H1 (cell line): ENCODE measurements at regions not wholly inside any gene's neighbourhood (a gene's known extent, or its start where the extent isn't known, plus 50 kb on each side); places are given as distances from the start of the nearest gene placed in this dataset.

Source experiments
- ATF3 ChIP-seq: IDR thresholded peaks from 2 replicates; pipeline ENCODE4 v1.6.1; 2011; ENCODE audit warnings: low read depth, mild to moderate bottlenecking, low read length; ENCODE audit not compliant: insufficient read depth
- CHD7 ChIP-seq: fragments of 300-600 bp; sonication (generic); IDR thresholded peaks from 2 replicates; pipeline ENCODE4 v1.7.1; 2012; ENCODE audit warnings: low read length, moderate library complexity, mild to moderate bottlenecking, inconsistent platforms; ENCODE audit not compliant: insufficient replicate concordance
- EP300 ChIP-seq, 2 experiments: IDR thresholded peaks; 1 replicate in 1 of 2; 2 replicates in 1 of 2; pipeline ENCODE4 v1.6.1; 2011 to 2012; ENCODE audit warnings: low read depth in 2 of 2, low read length in 2 of 2, mild to moderate bottlenecking in 2 of 2, borderline replicate concordance in 1 of 2, inconsistent platforms in 1 of 2, moderate library complexity in 1 of 2
- EZH2 ChIP-seq: fragments of 200-600 bp; sonication (generic); IDR thresholded peaks from 2 replicates; pipeline ENCODE4 v1.7.1; 2012; ENCODE audit warnings: low read depth, mild to moderate bottlenecking, moderate library complexity, low read length, inconsistent platforms; ENCODE audit not compliant: severe bottlenecking
- GTF2F1 ChIP-seq: IDR thresholded peaks from 2 replicates; pipeline ENCODE4 v1.6.1; 2012; ENCODE audit warnings: low read depth, low read length, improper control_type of control experiment, borderline replicate concordance
- SIRT6 ChIP-seq: IDR thresholded peaks from one replicate; pipeline ENCODE4 v1.7.1; 2012; ENCODE audit warnings: low read length, inconsistent platforms
- TAF1 ChIP-seq: IDR thresholded peaks from 2 replicates; pipeline ENCODE4 v1.6.1; 2011; ENCODE audit warnings: mild to moderate bottlenecking, low read depth, low read length
- TCF12 ChIP-seq: IDR thresholded peaks from 2 replicates; pipeline ENCODE4 v1.6.1; 2011; ENCODE audit warnings: low read depth, mild to moderate bottlenecking, low read length

GRCh38 chr9:86669422-86669821, 277.9 kb downstream of the GAS1 start (continued):
- no peak for TF ChIP-seq CHD7
- no peak for TF ChIP-seq TCF12
- no peak for TF ChIP-seq EP300 (IDR thresholded peaks at IDR 0.05; ENCODE audit: borderline replicate concordance in 1 of 2, low read depth in 2 of 2, low read length in 2 of 2)
- TF ChIP-seq EZH2, result no peak
- no peak for TF ChIP-seq ATF3
- TF ChIP-seq TAF1, result no peak
- no peak for TF ChIP-seq GTF2F1
- no peak for TF ChIP-seq SIRT6
